ENCODE measurements at regions not wholly inside any gene's neighbourhood (a gene's known extent, or its start where the extent isn't known, plus 50 kb on each side); places are given as distances from the start of the nearest gene placed in this dataset.

DNA sequence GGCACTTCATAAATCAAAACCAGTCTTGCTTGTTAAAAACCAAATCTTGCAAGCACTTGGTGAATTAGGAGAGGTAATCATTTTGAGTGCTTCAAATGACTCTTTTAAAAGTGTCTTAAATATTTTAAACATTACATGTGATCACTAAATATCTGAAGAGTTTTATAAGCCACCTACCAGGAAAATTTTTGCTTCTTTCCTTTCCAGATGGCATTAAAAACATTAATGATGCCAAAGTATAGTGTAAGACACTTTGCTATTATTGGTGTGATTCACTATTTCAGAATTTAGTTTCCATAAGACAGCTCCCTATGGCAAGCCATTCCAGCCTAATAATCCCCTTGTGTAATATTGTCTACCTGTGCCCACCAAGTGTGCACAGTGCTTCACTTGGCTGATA is 548.8 kb upstream of the ADAMTS5 start:
- TF ChIP-seq, protein P1, sequence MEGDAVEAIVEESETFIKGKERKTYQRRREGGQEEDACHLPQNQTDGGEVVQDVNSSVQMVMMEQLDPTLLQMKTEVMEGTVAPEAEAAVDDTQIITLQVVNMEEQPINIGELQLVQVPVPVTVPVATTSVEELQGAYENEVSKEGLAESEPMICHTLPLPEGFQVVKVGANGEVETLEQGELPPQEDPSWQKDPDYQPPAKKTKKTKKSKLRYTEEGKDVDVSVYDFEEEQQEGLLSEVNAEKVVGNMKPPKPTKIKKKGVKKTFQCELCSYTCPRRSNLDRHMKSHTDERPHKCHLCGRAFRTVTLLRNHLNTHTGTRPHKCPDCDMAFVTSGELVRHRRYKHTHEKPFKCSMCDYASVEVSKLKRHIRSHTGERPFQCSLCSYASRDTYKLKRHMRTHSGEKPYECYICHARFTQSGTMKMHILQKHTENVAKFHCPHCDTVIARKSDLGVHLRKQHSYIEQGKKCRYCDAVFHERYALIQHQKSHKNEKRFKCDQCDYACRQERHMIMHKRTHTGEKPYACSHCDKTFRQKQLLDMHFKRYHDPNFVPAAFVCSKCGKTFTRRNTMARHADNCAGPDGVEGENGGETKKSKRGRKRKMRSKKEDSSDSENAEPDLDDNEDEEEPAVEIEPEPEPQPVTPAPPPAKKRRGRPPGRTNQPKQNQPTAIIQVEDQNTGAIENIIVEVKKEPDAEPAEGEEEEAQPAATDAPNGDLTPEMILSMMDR (IDR thresholded peaks at IDR 0.05; ENCODE audit: low read depth, low read length, missing control alignments), result no peak

DNA sequence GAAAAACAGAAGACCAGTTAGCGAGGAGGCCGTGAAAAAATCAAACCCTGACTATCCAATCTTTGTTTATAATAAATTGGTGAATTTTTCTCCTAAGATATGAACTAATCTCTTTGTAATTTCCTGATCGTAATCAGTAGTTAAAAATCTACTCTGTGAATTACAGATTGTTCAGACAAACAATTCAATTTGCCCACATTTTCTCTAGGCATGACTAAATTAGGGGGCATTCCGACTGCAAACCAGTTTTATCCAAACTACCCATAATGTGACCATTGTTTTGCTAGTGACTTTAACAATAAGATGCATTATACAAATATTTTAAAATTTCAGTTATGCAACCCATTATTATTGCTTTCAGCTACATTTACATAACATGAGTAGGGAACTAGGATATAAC is 546.9 kb upstream of the ADAMTS5 start:
- DNase-seq (ENCODE audit: low read depth), result no peak
- no peak overlapping the region for H3K4me3 ChIP-seq (ENCODE audit: low read depth, low read length)

More for the DNA sequence above, 548.8 kb upstream of the ADAMTS5 start:
- in situ Hi-C loops (cut with HindIII; ENCODE audit: low sequenced_read_pairs), result no loop called here
- no peak for DNase-seq (ENCODE audit: low read depth)
- H3K4me3 ChIP-seq (ENCODE audit: low read depth, low read length), result no peak overlapping the region

DNA sequence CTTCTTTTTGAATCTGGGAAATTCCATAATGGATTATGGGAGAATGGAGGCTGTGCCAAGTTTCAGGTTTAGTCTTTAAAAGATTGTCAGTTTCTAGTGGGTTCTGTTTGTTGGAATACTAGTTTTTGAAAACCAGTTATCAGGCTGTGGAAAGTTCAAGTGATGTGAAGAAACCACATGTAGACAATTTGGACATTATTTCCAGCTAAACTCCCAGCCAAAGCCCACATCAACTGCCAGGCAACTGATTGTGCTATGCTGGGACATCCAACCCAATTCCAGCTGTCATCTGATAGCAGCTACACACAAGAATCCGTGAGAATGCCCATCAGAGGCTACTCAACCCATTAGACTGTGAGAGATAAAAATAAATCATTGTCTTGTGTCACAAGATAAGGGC is 546.1 kb upstream of the ADAMTS5 start:
- H3K4me3 ChIP-seq (ENCODE audit: low read depth, low read length), result no peak overlapping the region
- DNase-seq (ENCODE audit: low read depth), result no peak
- in situ Hi-C loops (cut with HindIII; ENCODE audit: low sequenced_read_pairs), result no loop called here
- TF ChIP-seq, protein P1 (IDR thresholded peaks at IDR 0.05; ENCODE audit: low read depth, low read length, missing control alignments), result no peak

More for the DNA sequence above, 546.9 kb upstream of the ADAMTS5 start:
- in situ Hi-C loops (cut with HindIII; ENCODE audit: low sequenced_read_pairs), result no loop called here
- TF ChIP-seq, protein P1 (IDR thresholded peaks at IDR 0.05; ENCODE audit: low read depth, low read length, missing control alignments), result no peak

DNA sequence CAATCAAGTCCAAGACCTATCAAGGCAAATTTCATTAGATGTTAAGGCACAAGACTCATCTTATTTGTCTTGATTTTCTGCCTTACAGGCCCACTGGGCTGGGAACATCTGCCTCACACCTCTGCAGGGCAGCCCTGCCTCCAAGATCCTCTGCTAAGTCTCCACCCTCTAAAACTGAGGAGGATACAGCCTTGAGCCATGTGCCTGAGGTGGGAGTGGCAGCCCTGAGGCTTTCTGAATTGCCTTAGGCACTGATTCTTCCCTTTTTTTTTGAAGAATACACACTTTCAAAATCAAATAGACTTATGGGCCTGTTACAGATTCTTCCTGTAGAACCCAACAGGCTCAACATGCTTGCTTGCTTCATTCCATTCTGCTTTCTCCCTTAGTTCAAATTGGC is 544.3 kb upstream of the ADAMTS5 start:
- no peak for DNase-seq (ENCODE audit: low read depth)
- in situ Hi-C loops (cut with HindIII; ENCODE audit: low sequenced_read_pairs), result no loop called here
- TF ChIP-seq, protein P1 (IDR thresholded peaks at IDR 0.05; ENCODE audit: low read depth, low read length, missing control alignments), result no peak
- no peak overlapping the region for H3K4me3 ChIP-seq (ENCODE audit: low read depth, low read length)

DNA sequence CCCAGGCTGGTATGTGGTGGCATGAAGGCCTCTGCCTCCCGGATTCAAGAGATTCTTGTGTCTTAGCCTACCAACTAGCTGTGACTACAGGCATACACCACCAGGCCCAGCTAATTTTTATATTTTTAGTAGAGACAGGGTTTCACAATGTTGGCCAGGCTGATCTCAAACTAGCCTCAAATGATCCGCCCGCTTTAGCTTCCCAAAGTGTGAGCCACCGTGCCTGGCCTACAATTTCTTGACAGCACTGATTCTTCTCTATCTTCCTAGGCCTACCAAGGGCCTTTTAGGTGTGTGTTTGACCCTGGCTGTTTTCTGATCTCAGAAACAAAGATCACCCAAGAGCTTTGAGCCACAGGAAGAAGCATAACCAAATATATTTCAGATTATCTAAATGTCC is 540.8 kb upstream of the ADAMTS5 start:
- in situ Hi-C loops (cut with HindIII; ENCODE audit: low sequenced_read_pairs), result no loop called here
- DNase-seq (ENCODE audit: low read depth), result no peak
- H3K4me3 ChIP-seq (ENCODE audit: low read depth, low read length), result no peak overlapping the region
- TF ChIP-seq, protein P1 (IDR thresholded peaks at IDR 0.05; ENCODE audit: low read depth, low read length, missing control alignments), result no peak

DNA sequence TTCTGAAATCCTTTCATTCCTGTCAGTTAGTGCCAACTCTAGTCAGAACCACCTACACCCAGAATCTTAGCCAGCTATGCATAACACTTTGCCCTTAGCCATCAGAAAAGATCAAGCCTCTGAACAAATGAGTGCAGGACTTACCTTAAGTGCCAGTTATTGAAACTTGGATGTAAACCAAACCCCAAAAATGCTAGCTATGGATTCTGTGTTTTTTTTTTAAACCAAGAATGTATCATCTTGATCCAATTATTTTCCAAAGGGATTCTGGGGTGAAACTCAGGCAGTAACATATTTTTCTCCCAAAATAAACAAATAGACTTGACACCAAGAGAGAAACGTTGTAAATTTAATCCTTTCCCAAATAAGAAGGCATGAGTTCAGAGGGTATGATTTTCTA is 538.6 kb upstream of the ADAMTS5 start:
- in situ Hi-C loops (cut with HindIII; ENCODE audit: low sequenced_read_pairs), result no loop called here
- TF ChIP-seq, protein P1 (IDR thresholded peaks at IDR 0.05; ENCODE audit: low read depth, low read length, missing control alignments), result no peak
- no peak overlapping the region for H3K4me3 ChIP-seq (ENCODE audit: low read depth, low read length)
- peak; percentile 88 for DNase-seq (ENCODE audit: low read depth)

DNA sequence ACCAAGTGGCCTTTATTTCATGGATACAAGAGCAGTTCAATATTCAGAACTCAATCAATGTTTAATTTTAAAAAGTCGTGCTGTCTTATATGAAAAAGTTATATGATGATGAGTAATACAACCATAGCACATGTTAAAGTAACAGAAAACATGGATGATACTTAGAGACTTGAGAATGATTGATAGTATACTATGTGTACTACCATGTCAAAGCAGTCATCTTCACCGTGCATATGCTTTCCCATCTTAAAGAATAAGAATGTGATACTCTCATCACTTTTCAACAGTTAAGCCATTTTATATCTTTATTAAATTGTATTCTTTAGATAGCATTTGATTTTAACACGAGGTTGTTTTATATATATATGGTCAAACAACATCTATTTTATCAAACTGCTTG is 535.9 kb upstream of the ADAMTS5 start:
- TF ChIP-seq, protein P1 (IDR thresholded peaks at IDR 0.05; ENCODE audit: low read depth, low read length, missing control alignments), result no peak
- DNase-seq (ENCODE audit: low read depth), result no peak
- H3K4me3 ChIP-seq (ENCODE audit: low read depth, low read length), result no peak overlapping the region
- in situ Hi-C loops (cut with HindIII; ENCODE audit: low sequenced_read_pairs), result no loop called here

Data from astrocyte of the cerebellum (primary cell).